ENCODE measurements at regions not wholly inside any gene's neighbourhood (a gene's known extent, or its start where the extent isn't known, plus 50 kb on each side); places are given as distances from the start of the nearest gene placed in this dataset.
"Not testable (repeated sequence)": the region's sequence is repeated elsewhere in the genome, so short reads cannot be mapped to it uniquely, and the experiment has no call there.

DNA sequence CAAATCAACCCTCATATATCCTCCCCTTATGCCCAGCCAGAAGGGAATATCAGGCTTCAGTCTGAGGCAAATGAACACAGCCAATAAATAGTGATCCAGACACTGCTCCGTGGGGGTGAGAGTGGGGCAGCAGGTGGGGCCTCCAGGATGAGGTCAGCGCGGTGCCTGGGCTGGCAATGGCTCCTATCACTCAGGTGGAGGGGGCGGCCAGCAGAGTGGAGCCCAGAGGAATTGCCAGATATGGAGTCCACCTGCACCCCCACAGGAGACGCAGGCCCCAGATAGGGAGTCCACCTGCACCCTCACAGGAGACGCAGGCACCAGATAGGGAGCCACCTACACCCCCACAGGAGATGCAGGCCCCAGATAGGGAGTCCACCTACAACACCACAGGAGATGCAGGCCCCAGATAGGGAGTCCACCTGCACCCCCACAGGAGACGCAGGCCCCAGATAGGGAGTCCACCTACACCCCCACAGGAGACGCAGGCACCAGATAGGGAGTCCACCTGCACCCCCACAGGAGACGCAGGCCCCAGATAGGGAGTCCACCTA is 78.0 kb upstream of the PPP2R2D start:
- no peak overlapping the region for H2AFZ ChIP-seq (ENCODE audit: control insufficient read depth, low read depth, low read length)
- H4K20me1 ChIP-seq (ENCODE audit: control insufficient read depth, insufficient read depth), result no peaks in the 10 kb centered on the region
- no peak overlapping the region for H3K9ac ChIP-seq (ENCODE audit: control insufficient read depth, insufficient read depth, low read length)
- TF ChIP-seq BHLHE40 (IDR thresholded peaks at IDR 0.05; ENCODE audit: borderline replicate concordance in 1 of 2, low read depth in 2 of 2, low read length in 1 of 2) (no peak), KAT2A (conservative IDR thresholded peaks at IDR 0.05; ENCODE audit: control insufficient read depth, low read depth, low read length) (no peak), SP1 (IDR thresholded peaks at IDR 0.05; ENCODE audit: low read depth, low read length) (no peak)
- 65% methylated on average over 9 of the region's 9 CpGs for WGBS (ENCODE audit: insufficient coverage, insufficient replicate concordance, low lambda C conversion rate, missing lambda C conversion rate)
- in situ Hi-C loops (cut with MboI), result no loop called here
- ChIA-PET POLR2A (no interaction called here), RAD21 (ENCODE audit: unreplicated experiment) (no interaction called here), CTCF (no interaction called here), SMC1A (ENCODE audit: uncharacterized antibody, unreplicated experiment) (no interaction called here)
- FAIRE-seq (no peak), ATAC-seq (no peak), DNase-seq (ENCODE audit: low read depth, low spot score) (no peak)
- no peaks in the 10 kb centered on the region for H3K4me1 ChIP-seq (ENCODE audit: control insufficient read depth, insufficient read depth, low read length)
- no peak overlapping the region for H3K4me2 ChIP-seq (ENCODE audit: control insufficient read depth, insufficient read depth)
- H3K27ac ChIP-seq (ENCODE audit: control insufficient read depth, insufficient read depth), result no peak overlapping the region
- H3K79me2 ChIP-seq (ENCODE audit: control insufficient read depth, insufficient read depth, low read length), result no peaks in the 10 kb centered on the region
- no TSS peak for BruUV-seq (replicated peaks)
- H3K27me3 ChIP-seq (replicated peaks in 1 of 2; ENCODE audit: control insufficient read depth in 2 of 2, insufficient read depth in 2 of 2, low read length in 1 of 2), result no peaks in the 10 kb centered on the region
- intact Hi-C loops (cut with micrococcal nuclease; ENCODE audit: unreplicated experiment), result no loop called here
- H3K4me3 ChIP-seq, result no peak overlapping the region
- no peaks in the 10 kb centered on the region for H3K36me3 ChIP-seq (ENCODE audit: control insufficient read depth in 2 of 2, insufficient read depth in 2 of 2, low read length in 1 of 2)
- H3K9me3 ChIP-seq (replicated peaks; ENCODE audit: control insufficient read depth, insufficient read depth, low read length), result no peaks in the 10 kb centered on the region

DNA sequence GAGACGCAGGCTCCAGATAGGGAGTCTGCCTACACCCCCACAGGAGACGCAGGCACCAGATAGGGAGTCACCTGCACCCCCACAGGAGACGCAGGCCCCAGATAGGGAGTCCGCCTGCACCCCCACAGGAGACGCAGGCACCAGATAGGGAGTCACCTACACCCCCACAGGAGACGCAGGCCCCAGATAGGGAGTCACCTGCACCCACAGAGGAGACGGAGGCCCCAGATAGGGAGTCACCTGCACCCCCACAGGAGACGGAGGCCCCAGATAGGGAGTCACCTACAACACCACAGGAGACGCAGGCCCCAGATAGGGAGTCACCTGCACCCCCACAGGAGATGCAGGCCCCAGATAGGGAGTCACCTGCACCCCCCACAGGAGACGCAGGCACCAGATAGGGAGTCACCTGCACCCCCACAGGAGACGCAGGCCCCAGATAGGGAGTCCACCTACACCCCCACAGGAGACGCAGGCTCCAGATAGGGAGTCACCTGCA is 77.2 kb upstream of the PPP2R2D start:
- not testable (repeated sequence) for FAIRE-seq

More for the DNA sequence above, 77.2 kb upstream of the PPP2R2D start:
- H3K4me1 ChIP-seq (ENCODE audit: control insufficient read depth, insufficient read depth, low read length); H3K36me3 ChIP-seq (ENCODE audit: control insufficient read depth in 2 of 2, insufficient read depth in 2 of 2, low read length in 1 of 2); CTCF ChIA-PET; H3K4me3 ChIP-seq; H2AFZ ChIP-seq (ENCODE audit: control insufficient read depth, low read depth, low read length); H3K27me3 ChIP-seq (replicated peaks in 1 of 2; ENCODE audit: control insufficient read depth in 2 of 2, insufficient read depth in 2 of 2, low read length in 1 of 2); in situ Hi-C loops (cut with MboI); H3K4me2 ChIP-seq (ENCODE audit: control insufficient read depth, insufficient read depth); H3K27ac ChIP-seq (ENCODE audit: control insufficient read depth, insufficient read depth); ATAC-seq; H4K20me1 ChIP-seq (ENCODE audit: control insufficient read depth, insufficient read depth); H3K79me2 ChIP-seq (ENCODE audit: control insufficient read depth, insufficient read depth, low read length); H3K9me3 ChIP-seq (replicated peaks; ENCODE audit: control insufficient read depth, insufficient read depth, low read length); H3K9ac ChIP-seq (ENCODE audit: control insufficient read depth, insufficient read depth, low read length); BruUV-seq (replicated peaks); POLR2A ChIA-PET; intact Hi-C loops (cut with micrococcal nuclease; ENCODE audit: unreplicated experiment); RAD21 ChIA-PET (ENCODE audit: unreplicated experiment); DNase-seq (ENCODE audit: low read depth, low spot score); SMC1A ChIA-PET (ENCODE audit: uncharacterized antibody, unreplicated experiment): not testable (repeated sequence)
- 80% methylated on average over 8 of the region's 12 CpGs for WGBS (ENCODE audit: insufficient coverage, insufficient replicate concordance, low lambda C conversion rate, missing lambda C conversion rate)
